ENCODE measurements at regions not wholly inside any gene's neighbourhood (a gene's known extent, or its start where the extent isn't known, plus 50 kb on each side); places are given as distances from the start of the nearest gene placed in this dataset.

DNA sequence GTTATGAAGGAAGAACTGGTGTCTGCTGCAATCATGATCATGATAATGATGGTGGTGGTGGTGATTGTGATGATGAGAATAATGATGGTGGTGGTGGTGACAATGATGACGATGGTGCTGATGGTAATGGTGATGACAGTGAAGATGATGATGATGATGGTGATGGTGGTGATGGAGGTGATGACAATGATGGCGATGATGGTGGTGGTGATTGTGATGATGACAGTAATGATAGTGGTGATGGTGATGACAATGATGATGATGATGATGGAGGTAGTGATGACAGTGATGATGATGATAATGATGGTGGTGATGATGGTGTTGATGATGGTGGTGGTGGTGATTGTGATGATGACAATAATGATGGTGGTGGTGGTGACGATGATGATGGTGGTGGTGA is 52.8 kb upstream of the ANO1 start:
- TF ChIP-seq, protein P1, sequence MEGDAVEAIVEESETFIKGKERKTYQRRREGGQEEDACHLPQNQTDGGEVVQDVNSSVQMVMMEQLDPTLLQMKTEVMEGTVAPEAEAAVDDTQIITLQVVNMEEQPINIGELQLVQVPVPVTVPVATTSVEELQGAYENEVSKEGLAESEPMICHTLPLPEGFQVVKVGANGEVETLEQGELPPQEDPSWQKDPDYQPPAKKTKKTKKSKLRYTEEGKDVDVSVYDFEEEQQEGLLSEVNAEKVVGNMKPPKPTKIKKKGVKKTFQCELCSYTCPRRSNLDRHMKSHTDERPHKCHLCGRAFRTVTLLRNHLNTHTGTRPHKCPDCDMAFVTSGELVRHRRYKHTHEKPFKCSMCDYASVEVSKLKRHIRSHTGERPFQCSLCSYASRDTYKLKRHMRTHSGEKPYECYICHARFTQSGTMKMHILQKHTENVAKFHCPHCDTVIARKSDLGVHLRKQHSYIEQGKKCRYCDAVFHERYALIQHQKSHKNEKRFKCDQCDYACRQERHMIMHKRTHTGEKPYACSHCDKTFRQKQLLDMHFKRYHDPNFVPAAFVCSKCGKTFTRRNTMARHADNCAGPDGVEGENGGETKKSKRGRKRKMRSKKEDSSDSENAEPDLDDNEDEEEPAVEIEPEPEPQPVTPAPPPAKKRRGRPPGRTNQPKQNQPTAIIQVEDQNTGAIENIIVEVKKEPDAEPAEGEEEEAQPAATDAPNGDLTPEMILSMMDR (IDR thresholded peaks at IDR 0.05; ENCODE audit: insufficient read depth, low read length, poor library complexity, severe bottlenecking), result no peak
- TF ChIP-seq EZH2phosphoT487 (conservative IDR thresholded peaks at IDR 0.05; ENCODE audit: low read length), result no peak
